ENCODE measurements at regions not wholly inside any gene's neighbourhood (a gene's known extent, or its start where the extent isn't known, plus 50 kb on each side); places are given as distances from the start of the nearest gene placed in this dataset.

DNA sequence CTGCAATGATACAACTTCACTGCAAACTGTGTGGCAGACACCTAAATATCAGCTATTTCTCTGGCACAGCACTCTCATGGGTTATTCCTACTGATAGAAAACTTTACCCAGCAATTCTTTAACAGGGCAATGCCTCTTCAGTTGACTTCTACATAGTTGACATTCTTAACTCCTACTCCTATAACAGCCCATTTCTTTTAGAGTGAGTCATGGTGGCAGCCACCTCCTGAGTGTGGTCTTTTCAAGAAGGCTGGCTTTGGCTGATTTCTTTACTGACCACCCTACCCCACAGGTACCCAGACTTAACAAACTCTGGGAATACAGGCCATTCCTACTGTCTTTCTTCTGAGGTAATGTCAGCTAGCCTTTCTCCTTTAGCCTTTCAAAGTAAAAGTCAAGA is 805.8 kb upstream of the ADGRL2 start:
- TF ChIP-seq POLR2AphosphoS5 (IDR thresholded peaks at IDR 0.05), result no peak
- no peak for TF ChIP-seq POLR2A (IDR thresholded peaks at IDR 0.05)

All from prostate gland (tissue), 1 donor.